GM21619 (cell line): ENCODE measurements at regions not wholly inside any gene's neighbourhood (a gene's known extent, or its start where the extent isn't known, plus 50 kb on each side); places are given as distances from the start of the nearest gene placed in this dataset.
"Not testable (repeated sequence)": the region's sequence is repeated elsewhere in the genome, so short reads cannot be mapped to it uniquely, and the experiment has no call there.

Experiments
- ATAC-seq: cut with Tn5 transposase; IDR thresholded peaks from one replicate; pipeline ENCODE4 v1.9.1; 2021; ENCODE audit not compliant: unreplicated experiment

DNA sequence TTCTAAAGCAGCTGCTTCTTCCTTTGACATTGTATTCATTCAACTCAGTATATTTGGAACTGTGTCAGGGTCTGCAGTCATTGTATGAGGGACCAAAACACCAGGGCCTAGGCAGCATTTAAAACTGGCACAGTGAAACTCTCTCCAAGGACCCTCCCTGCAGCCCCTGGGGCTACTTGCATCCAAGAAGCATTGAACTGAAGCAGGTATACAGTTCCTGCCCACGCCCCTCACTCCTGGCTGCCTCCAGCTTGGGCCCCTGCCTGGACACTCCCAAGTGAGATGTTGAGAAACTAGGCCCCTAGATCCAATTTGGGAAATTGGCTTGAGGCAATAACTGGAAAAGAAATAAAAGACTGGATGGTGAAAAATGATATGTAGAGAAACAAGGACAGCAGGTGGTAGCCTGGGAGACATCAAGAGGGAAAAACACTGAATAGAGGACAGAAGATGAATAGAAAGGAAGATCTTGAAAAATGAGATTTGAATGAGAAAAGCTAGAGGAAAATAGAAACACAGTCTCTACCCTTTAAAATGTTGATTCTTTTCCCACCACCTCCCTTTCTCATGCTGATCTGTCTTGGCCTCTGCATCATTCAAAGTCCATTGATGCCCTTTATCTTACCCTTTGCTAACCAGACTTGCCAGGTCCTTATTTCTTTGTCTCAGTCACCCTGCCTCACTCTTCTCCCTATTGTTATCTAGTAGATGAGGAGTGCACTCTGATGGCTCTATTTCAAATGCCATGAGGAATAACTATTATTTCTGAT, 368.8 kb upstream of the CDH8 start:
- ATAC-seq = no peak

GRCh38 chr16:62392698-62393097, 356.5 kb upstream of the CDH8 start:
- no peak for ATAC-seq

DNA sequence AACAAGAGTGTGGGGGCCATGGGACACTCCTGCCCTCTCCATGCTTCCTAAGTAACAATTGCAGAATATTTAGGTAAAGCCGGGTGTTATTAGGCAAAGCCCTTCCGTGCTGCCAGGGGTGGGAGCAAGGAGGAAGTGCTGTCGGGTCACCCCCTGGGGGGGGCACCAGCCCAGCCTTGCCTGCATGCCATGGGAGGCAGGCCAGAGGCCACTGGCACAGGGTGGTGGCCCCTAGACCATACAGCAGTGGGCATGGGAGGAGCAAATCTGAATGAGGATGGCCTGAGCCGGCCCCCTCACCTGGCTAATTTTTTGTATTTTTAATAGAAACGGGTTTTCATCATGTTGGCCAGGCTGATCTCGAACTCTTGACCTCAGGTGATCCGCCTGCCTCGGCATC, 355.7 kb upstream of the CDH8 start:
- no peak for ATAC-seq

GRCh38 chr16:62391134-62391533, 354.9 kb upstream of the CDH8 start:
- no peak for ATAC-seq

- no peak for ATAC-seq
These were observed 354.0 kb upstream of the CDH8 start for GRCh38 chr16:62390214-62390613.

- ATAC-seq = no peak
These were observed 350.2 kb upstream of the CDH8 start for GRCh38 chr16:62386411-62386810.

DNA sequence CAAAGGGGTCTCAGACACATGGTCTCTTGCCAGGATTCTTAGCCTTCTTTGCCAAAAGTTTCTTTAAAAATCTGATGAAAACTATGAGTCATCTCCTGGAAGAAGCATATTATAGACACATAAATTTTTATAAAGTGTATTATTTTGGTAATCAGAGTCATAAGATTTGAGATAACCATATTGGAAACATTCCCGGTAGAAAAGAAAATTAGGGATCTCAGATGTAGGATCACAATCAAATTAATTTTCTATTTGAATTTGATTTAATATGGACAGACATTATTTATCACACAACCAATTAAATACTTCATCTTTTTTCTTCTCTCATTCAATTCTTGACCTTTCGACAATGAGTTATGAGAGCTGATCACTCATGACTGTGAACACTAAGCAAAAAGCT, 347.7 kb upstream of the CDH8 start:
- ATAC-seq = no peak

GRCh38 chr16:62370445-62370844, 334.2 kb upstream of the CDH8 start:
- ATAC-seq = no peak

DNA sequence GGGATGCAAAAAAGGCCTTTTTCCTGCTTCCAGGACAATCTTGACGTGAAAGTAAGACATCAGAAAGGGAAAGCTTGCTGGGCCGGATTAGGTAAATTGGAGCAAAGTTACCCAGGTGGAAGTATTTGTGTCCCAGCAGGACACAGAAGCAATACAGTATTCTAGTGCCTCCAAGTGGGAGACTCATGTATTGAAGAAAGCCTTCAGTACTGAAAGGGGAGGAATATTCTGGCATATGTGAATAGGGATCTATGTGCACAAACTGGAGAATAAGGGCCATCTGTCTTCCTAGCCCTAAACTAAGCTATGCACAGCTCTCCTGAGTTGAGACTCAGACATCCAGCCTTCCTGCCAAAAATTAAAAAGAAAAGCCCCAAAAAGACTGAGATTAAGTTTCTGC, 327.3 kb upstream of the CDH8 start:
- ATAC-seq = no peak

GRCh38 chr16:62353355-62353754, 317.1 kb upstream of the CDH8 start:
- ATAC-seq = no peak

DNA sequence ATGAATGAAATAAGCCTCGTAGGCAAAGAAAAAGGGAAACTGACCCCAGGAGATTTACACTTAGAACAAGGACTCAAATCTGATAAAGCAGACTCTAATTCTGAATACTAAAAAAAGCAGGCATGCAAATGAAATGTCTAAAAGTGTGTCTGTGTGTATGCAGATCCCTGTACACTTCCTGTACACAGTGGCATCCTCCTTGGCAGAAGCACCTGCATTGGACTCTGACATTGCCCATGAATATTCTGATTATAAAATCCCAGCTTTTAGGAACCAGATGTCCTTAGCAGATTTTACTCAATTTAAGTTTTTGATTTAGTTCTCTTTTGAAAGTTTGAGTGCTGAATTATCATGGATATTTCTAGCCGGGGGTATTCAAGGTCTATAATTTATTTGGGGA, 306.0 kb upstream of the CDH8 start:
- no peak for ATAC-seq

DNA sequence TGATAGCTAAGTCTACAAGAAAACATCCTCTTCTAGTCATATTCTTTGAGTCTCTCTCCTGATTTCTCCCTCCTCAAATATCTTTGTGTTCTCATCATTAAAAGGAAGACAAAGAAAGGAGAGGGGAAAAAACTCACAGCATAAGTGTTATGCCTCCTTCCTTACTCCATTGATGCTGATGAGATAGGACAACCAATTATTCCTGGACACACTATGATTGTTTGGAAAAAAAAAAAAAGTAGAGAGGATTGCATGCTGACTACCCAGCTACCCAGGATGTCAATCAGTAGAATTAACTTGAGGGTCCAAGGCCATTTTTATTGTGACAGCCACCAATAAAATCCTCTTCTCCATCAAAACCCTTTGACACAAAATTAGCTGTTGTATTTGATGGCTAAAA, 299.1 kb upstream of the CDH8 start:
- no peak for ATAC-seq

DNA sequence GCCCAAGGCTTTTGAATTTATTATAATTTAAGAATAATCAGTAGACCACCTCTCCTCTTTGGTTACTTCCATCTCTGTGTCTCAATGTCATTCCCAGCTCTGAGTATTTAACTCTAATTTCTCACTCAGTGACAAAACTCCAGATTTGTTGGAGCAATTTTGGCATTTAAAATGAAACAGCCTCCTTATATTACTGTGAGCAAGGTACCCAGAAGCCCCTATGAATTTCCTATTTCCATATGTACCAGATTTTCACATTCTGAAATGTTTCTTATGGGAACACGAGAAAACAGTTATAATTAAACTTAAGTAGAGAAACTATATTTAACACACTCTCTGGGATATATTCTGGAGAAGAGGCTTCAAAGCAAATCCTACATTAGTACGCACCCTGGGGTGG, 285.4 kb upstream of the CDH8 start:
- ATAC-seq = no peak

DNA sequence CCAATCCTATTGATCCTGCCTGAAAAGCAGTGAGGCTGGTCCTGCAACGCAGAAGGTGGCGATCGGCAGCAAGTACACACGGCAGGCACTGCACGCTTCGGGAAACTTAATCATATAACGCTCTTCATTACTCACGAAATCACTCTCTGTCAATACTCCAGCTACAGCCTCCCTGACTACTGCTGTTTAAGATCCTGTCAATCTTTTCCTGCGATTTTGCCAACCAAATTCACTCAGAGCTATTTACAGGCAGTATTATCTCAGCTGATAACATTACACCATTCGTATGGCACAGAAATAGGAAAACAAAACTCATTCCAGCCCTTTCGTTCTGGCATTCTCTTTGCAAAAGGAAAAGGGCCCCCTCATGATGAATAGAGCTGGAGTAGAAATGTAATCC, 262.4 kb upstream of the CDH8 start:
- no peak for ATAC-seq

GRCh38 chr16:62294213-62294972, 258.2 kb upstream of the CDH8 start:
- ATAC-seq = no peak

- ATAC-seq = no peak
These were observed 252.9 kb upstream of the CDH8 start for GRCh38 chr16:62288990-62289629.

DNA sequence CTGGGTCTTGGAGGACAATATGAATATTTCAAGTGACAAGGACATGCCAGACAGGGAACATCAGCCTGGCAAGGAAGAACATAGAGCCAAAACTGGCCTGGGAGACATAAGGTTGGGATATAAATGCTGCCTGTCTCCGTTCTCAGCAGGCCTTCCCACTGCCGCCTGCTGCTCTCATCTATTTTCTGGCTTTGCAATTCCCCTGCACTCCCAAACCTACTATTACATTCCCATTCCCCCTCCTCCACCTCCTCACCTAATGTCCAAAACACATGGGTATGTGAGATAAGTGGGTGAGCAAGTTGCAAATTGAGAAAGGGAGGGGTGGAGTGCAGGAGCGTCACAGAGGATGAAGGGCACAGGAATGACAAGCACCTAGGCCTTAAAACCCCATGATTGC, 244.3 kb upstream of the CDH8 start:
- no peak for ATAC-seq

DNA sequence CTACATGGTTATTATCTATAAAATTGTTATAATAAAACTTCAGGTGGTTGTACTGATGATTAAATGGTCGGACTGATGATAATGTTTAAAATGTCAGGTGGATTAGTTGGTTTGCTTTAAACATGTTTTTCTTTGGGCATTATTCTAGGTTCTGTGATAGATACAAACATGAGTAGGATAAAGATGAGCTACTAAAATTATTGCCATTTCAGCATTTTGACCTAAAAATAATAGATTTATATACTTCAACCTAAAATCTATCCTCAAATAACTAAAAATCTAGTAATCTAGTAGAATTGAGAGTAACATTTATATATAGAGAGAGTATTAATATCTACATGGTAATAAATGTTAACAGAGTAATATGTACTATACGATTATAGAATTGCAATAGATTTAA, 241.7 kb upstream of the CDH8 start:
- ATAC-seq = no peak

DNA sequence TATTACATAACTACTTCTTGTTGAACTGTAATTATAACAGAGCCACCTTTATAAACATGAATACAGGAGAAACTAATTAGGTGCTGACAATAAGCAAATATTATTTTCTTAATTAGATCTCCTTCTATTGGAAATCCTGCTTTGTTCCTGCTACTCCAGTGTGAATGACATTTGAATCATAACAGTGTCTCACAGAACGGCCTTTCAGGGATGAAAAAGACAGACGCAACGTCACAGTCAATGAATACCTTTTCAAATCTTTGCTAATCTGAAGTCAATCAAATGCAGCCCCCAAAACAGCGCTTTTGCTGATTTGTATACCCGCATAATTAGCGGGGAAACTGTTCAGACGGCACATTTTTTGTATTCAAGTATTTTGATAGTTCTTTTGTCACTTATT, 240.4 kb upstream of the CDH8 start:
- no peak for ATAC-seq

DNA sequence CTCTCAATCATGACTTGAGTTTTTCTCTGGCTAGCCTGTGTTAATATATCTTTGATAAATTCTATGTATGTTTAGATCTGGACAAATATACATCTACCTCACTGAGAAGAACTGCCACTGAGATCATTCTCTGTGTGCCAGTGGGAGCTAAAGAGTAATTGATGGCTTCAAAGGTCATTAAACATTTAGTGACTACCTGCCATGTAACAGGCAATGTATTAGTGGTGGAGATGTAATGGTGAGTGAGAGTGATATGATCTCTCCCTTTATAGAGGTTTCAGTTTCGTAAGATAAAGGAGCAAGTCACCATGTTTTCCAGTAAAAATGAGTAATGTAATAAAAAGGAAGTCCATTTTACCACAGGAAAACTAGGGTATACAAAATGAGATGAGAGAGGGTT, 235.8 kb upstream of the CDH8 start:
- ATAC-seq = no peak

DNA sequence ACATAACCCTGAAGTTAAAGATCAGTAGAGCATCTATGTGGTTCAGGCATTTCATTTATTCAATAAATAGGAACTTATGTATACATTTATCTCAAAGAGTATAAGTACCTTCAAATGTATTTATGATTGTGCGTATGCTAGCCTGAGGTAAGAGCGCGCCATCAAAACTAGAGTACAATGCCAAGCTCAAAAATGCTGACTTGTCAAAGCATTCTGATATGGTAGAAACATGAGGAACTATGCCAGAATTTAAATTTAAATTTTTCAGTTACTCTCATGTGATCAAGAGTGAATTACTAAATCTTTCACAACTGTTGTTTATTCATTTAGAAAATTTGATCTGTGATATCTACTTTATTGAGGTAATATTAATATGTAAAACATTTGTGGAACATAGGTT, 225.5 kb upstream of the CDH8 start:
- ATAC-seq = no peak

- not testable (repeated sequence) for ATAC-seq
These were observed 222.7 kb upstream of the CDH8 start for GRCh38 chr16:62258931-62259435.
